Osteoblast (primary cell): ENCODE measurements at regions not wholly inside any gene's neighbourhood (a gene's known extent, or its start where the extent isn't known, plus 50 kb on each side); places are given as distances from the start of the nearest gene placed in this dataset.

Experiments
- DNase-seq: peaks from one replicate; pipeline ENCODE4 v3.0.0; 2011; ENCODE audit warnings: low spot score, mixed read lengths; ENCODE audit not compliant: insufficient read length; ENCODE audit errors: missing footprints
- H2AFZ ChIP-seq: 2 replicates; pipeline ENCODE4 v1.6.0; 2011; ENCODE audit warnings: mild to moderate bottlenecking, low read length
- H3K27ac ChIP-seq: 2 replicates; pipeline ENCODE4 v1.5.1; 2011; ENCODE audit warnings: mild to moderate bottlenecking, low read depth, low read length, moderate library complexity
- H3K27me3 ChIP-seq: 2 replicates; pipeline ENCODE4 v1.6.0; 2012; ENCODE audit warnings: mild to moderate bottlenecking, control low read depth, inconsistent platforms, low read length, moderate library complexity; ENCODE audit not compliant: insufficient read depth
- H3K36me3 ChIP-seq: 2 replicates; pipeline ENCODE4 v1.5.1; 2011; ENCODE audit warnings: mild to moderate bottlenecking, low read length, control low read depth, moderate library complexity; ENCODE audit not compliant: insufficient read depth
- H3K4me1 ChIP-seq: 2 replicates; pipeline ENCODE4 v1.5.1; 2011; ENCODE audit warnings: mild to moderate bottlenecking, low read length, control low read depth, moderate library complexity; ENCODE audit not compliant: insufficient read depth
- H3K4me2 ChIP-seq: 2 replicates; pipeline ENCODE4 v1.6.0; 2011; ENCODE audit warnings: mild to moderate bottlenecking, low read length; ENCODE audit not compliant: insufficient read depth
- H3K4me3 ChIP-seq: fragments of 200-600 bp; sonication (generic); 3 replicates; pipeline ENCODE4 v1.5.1; 2012; ENCODE audit warnings: mild to moderate bottlenecking, low read length, inconsistent platforms; ENCODE audit not compliant: insufficient read depth
- H3K79me2 ChIP-seq: 2 replicates; pipeline ENCODE4 v1.6.0; 2012; ENCODE audit warnings: mild to moderate bottlenecking, low read length, control low read depth, inconsistent platforms; ENCODE audit not compliant: insufficient read depth
- H3K9me3 ChIP-seq: 2 replicates; pipeline ENCODE4 v1.5.1; 2011; ENCODE audit warnings: low read depth, low read length, control low read depth
- H4K20me1 ChIP-seq: 2 replicates; pipeline ENCODE4 v1.6.0; 2012; ENCODE audit warnings: mild to moderate bottlenecking, low read length, control low read depth; ENCODE audit not compliant: insufficient read depth
- CTCF ChIP-seq: IDR thresholded peaks from 2 replicates; pipeline ENCODE4 v1.5.1; 2011; ENCODE audit warnings: mild to moderate bottlenecking, low read depth, low read length, moderate library complexity; ENCODE audit errors: extremely low read depth

GRCh38 chr12:68458866-68459265 is 126.7 kb upstream of the MDM1 start:
- Histone ChIP-seq H3K9me3 (no peaks in the 10 kb centered on the region), H3K36me3 (no peaks in the 10 kb centered on the region), H4K20me1 (no peaks in the 10 kb centered on the region), H3K79me2 (no peaks in the 10 kb centered on the region), H2AFZ (no peak overlapping the region), H3K4me1 (peaks cover 3% of the 10 kb centered on the region), H3K27ac (no peak overlapping the region), H3K4me3 (no peak overlapping the region), H3K4me2 (no peak overlapping the region), H3K27me3 (no peaks in the 10 kb centered on the region)
- DNase-seq, result no peak
- TF ChIP-seq CTCF, result no peak

GRCh38 chr12:68460236-68460635 is 128.1 kb upstream of the MDM1 start:
- Histone ChIP-seq H3K9me3 (no peaks in the 10 kb centered on the region), H3K27ac (no peak overlapping the region), H3K79me2 (no peaks in the 10 kb centered on the region), H3K4me1 (peaks cover 3% of the 10 kb centered on the region), H3K4me3 (no peak overlapping the region), H3K27me3 (no peaks in the 10 kb centered on the region), H3K36me3 (no peaks in the 10 kb centered on the region), H4K20me1 (no peaks in the 10 kb centered on the region), H3K4me2 (no peak overlapping the region), H2AFZ (no peak overlapping the region)
- DNase-seq, result no peak
- no peak for TF ChIP-seq CTCF

GRCh38 chr12:68461645-68462044 is 129.5 kb upstream of the MDM1 start:
- Histone ChIP-seq H3K4me3 (no peak overlapping the region), H3K27ac (no peak overlapping the region), H2AFZ (peak overlapping the region; percentile 95), H4K20me1 (no peaks in the 10 kb centered on the region), H3K79me2 (no peaks in the 10 kb centered on the region), H3K4me1 (peaks cover 3% of the 10 kb centered on the region), H3K4me2 (no peak overlapping the region), H3K27me3 (no peaks in the 10 kb centered on the region), H3K9me3 (no peaks in the 10 kb centered on the region), H3K36me3 (no peaks in the 10 kb centered on the region)
- TF ChIP-seq CTCF, result no peak
- DNase-seq, result no peak

- peak overlapping the region; percentile 66 for H3K4me3 ChIP-seq
These were observed 130.6 kb upstream of the MDM1 start for GRCh38 chr12:68462803-68463202.

More at GRCh38 chr12:68462803-68463202, 130.6 kb upstream of the MDM1 start:
- TF ChIP-seq CTCF, result no peak
- Histone ChIP-seq H3K79me2 (no peaks in the 10 kb centered on the region), H3K27me3 (no peaks in the 10 kb centered on the region), H3K9me3 (no peaks in the 10 kb centered on the region), H4K20me1 (no peaks in the 10 kb centered on the region), H3K4me2 (peak overlapping the region; percentile 88), H3K36me3 (no peaks in the 10 kb centered on the region), H3K27ac (peak overlapping the region; percentile 8), H3K4me1 (peaks cover 3% of the 10 kb centered on the region), H2AFZ (peak overlapping the region; percentile 95)
- peak; percentile 51 for DNase-seq
